ENCODE measurements at regions not wholly inside any gene's neighbourhood (a gene's known extent, or its start where the extent isn't known, plus 50 kb on each side); places are given as distances from the start of the nearest gene placed in this dataset.

- Mint-ChIP-seq H3K9me3 (no peaks in the 10 kb centered on the region), H3K27me3 (peaks cover 39 to 47% of the 10 kb centered on the region in 2 donors), H3K4me3 (no peak overlapping the region), H3K36me3 (ENCODE audit: insufficient read depth) (peaks cover 4% of the 10 kb centered on the region), H3K27ac (no peak overlapping the region), H3K4me1 (ENCODE audit: low read depth in 2 of 2) (no peaks in the 10 kb centered on the region)
- no peak for ATAC-seq (replicated peaks)
- no peak for DNase-seq
Measured at GRCh38 chr11:31936312-31936711, 125.2 kb upstream of the PAX6 start.

DNA sequence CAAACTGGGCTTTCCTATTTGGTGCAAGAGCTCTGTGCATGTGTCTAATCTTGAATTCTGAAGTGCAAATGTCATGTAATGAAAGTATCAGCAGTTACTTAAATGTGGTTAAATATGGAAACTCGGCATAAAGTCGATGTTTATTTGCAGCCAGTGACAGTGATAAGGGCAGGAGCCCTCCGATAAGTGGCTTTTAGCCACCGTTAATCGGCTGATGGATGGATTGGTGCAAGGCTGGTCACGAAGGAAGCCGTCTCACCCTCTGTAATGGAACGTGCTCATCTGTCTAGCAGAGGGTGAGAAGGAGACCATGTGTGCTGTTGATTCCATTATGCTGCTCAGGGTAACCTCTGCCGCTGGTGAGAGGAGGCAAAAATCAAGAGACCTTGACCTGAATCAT is 121.8 kb upstream of the PAX6 start:
- no peaks in the 10 kb centered on the region for H3K9me3 Mint-ChIP-seq
- no peak overlapping the region for H3K27ac Mint-ChIP-seq
- ATAC-seq (replicated peaks) (no peak), DNase-seq (no peak)
- H3K4me3 Mint-ChIP-seq = no peak overlapping the region
- H3K4me1 Mint-ChIP-seq (ENCODE audit: low read depth in 2 of 2) = no peaks in the 10 kb centered on the region
- H3K36me3 Mint-ChIP-seq (ENCODE audit: insufficient read depth) = peaks cover under 1% of the 10 kb centered on the region
- peaks cover 25 to 26% of the 10 kb centered on the region in 2 donors for H3K27me3 Mint-ChIP-seq

DNA sequence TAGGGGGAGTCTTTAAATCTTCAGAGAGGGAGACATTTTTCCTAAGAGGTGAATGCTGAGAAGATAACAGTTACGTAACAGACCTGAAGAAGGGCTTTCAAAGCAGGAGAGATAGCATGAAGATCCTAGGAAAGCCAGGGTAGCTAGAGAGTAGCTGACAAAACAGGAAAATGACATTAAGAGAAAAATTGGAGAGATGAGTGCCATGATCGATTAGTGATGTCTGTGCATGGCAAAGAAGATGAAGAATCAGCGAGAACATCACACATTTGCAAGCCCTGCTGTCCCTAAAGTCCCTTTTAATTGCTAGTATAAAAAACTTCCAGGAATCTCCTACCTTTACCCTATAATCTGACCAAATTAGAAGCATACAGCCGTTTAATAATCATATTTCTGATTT is 116.9 kb upstream of the PAX6 start:
- no peak for DNase-seq
- Mint-ChIP-seq H3K4me1 (ENCODE audit: low read depth in 2 of 2) (no peaks in the 10 kb centered on the region), H3K27me3 (peaks cover 27 to 30% of the 10 kb centered on the region in 2 donors), H3K27ac (no peak overlapping the region), H3K9me3 (no peaks in the 10 kb centered on the region), H3K36me3 (ENCODE audit: insufficient read depth) (no peaks in the 10 kb centered on the region), H3K4me3 (no peak overlapping the region)
- no peak for ATAC-seq (replicated peaks)

DNA sequence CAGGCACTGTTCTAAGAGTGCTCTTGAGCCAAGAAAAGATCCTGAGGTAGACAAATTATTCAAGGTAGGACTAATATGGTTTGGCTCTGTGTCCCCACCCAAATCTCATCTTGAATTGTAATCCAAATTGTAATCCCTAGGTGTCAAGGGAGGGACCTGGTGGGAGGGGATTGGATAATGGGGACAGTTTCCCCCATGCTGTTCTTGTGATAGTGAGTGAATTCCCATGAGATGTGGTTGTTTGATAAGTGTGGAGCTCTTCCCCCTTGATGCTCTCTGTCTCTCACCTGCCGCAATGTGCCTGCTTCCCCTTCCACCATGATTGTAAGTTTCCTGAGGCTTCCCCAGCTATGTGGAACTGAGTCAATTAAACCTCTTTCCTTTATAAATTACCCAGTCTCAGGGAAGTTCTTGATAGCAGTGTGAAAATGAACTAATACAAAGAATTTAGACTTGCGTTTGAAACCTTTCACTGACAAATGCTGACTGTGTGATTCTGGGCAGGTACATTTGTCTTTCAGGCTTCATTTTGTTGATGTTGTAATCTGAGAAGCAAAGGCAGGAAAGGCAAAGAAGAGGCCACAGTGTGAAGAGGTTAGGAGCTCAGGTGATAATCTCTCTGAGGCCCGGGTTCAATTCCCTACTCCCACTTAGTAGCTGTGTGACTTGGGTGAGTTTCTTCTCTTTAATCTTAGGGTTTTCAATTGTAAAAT is 115.8 kb upstream of the PAX6 start:
- Mint-ChIP-seq H3K27ac (no peak overlapping the region), H3K4me3 (no peak overlapping the region), H3K36me3 (ENCODE audit: insufficient read depth) (no peaks in the 10 kb centered on the region), H3K27me3 (peaks cover 27 to 38% of the 10 kb centered on the region in 2 donors), H3K4me1 (ENCODE audit: low read depth in 2 of 2) (no peaks in the 10 kb centered on the region), H3K9me3 (no peaks in the 10 kb centered on the region)
- ATAC-seq (replicated peaks) (no peak), DNase-seq (no peak)

- Mint-ChIP-seq H3K27me3 (peaks cover 29 to 42% of the 10 kb centered on the region in 2 donors), H3K4me1 (ENCODE audit: low read depth in 2 of 2) (no peaks in the 10 kb centered on the region), H3K9me3 (no peaks in the 10 kb centered on the region), H3K36me3 (ENCODE audit: insufficient read depth) (no peaks in the 10 kb centered on the region), H3K27ac (no peak overlapping the region), H3K4me3 (no peak overlapping the region)
- ATAC-seq (replicated peaks) = no peak
- no peak for DNase-seq
Measured at GRCh38 chr11:31926106-31926505, 115.0 kb upstream of the PAX6 start.

GRCh38 chr11:31922450-31922849 is 111.3 kb upstream of the PAX6 start:
- Mint-ChIP-seq H3K36me3 (ENCODE audit: insufficient read depth) (no peaks in the 10 kb centered on the region), H3K4me1 (ENCODE audit: low read depth in 2 of 2) (no peaks in the 10 kb centered on the region), H3K27me3 (peaks cover 33 to 68% of the 10 kb centered on the region in 2 donors), H3K27ac (no peak overlapping the region), H3K9me3 (peaks cover 0 to 7% of the 10 kb centered on the region in 2 donors), H3K4me3 (no peak overlapping the region)
- ATAC-seq (replicated peaks) (no peak), DNase-seq (no peak)

DNA sequence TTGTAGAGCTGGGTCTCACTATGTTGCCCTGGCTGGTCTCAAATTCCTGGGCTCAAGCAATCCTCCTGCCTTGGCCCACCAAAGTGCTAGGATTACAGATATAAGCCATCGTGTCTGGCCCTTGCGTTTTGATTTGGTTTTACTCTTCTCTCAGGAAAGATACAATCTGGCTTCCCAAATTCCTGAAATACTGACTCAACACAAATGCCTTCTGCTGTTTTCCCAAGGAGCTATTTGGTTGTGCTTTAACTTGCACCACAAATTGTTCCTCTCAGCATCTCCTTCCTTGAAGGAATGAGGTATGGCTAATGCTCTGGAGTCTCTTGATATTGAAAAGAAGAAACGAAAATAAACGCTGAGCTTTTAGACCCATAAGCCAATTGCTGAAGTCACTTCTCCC is 110.0 kb upstream of the PAX6 start:
- Mint-ChIP-seq H3K9me3 (peaks cover 0 to 7% of the 10 kb centered on the region in 2 donors), H3K27ac (no peak overlapping the region), H3K4me3 (no peak overlapping the region), H3K4me1 (ENCODE audit: low read depth in 2 of 2) (no peaks in the 10 kb centered on the region), H3K36me3 (ENCODE audit: insufficient read depth) (no peaks in the 10 kb centered on the region), H3K27me3 (peaks cover 33 to 77% of the 10 kb centered on the region in 2 donors)
- no peak for ATAC-seq (replicated peaks)
- no peak for DNase-seq

DNA sequence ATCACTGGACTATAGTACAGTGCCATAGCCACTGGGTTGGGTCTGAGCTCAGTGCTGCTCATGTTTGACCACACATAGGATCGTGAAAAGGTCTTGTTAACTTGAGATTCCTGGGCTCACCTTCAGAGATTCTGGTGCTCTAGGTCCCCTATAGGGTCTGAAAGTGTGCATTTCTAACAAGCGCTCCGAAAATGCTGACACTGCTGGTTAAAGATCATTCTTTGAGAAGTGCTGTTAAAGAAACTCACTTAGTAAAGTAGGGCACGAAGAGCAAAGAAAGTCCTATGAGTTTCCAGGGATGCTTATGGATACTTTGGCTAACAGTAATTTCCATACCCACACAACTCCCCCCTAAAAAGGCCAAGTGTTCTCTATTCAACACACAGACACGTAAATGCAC is 108.1 kb upstream of the PAX6 start:
- no peaks in the 10 kb centered on the region for H3K4me1 Mint-ChIP-seq (ENCODE audit: low read depth in 2 of 2)
- no peak for ATAC-seq (replicated peaks)
- peaks cover 0 to 7% of the 10 kb centered on the region in 2 donors for H3K9me3 Mint-ChIP-seq
- H3K36me3 Mint-ChIP-seq (ENCODE audit: insufficient read depth) = no peaks in the 10 kb centered on the region
- DNase-seq = no peak
- H3K4me3 Mint-ChIP-seq = no peak overlapping the region
- peaks cover 25 to 87% of the 10 kb centered on the region in 2 donors for H3K27me3 Mint-ChIP-seq
- H3K27ac Mint-ChIP-seq = no peak overlapping the region

DNA sequence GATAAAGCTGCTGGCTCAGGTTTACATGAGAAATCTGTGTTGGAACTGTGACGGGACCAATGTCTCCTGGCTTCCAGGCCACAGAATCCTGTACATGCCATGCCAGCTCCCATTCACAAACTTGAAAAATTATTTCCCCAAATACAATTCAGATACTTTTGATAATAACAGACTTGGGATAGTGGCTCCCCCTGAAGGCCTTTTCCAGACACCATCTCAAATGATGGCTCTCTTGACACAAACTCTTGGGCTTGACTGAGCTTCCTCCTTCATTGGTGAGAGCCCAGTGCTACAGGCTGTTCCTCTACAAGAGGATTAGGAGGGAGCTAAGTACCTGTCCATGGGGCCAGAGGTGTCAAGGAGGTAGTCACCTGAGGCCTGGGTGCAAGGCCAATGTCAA is 104.7 kb upstream of the PAX6 start:
- Mint-ChIP-seq H3K9me3 (peaks cover 0 to 7% of the 10 kb centered on the region in 2 donors), H3K36me3 (ENCODE audit: insufficient read depth) (no peaks in the 10 kb centered on the region), H3K27ac (no peak overlapping the region), H3K4me1 (ENCODE audit: low read depth in 2 of 2) (no peaks in the 10 kb centered on the region), H3K4me3 (no peak overlapping the region), H3K27me3 (peaks cover 13 to 62% of the 10 kb centered on the region in 2 donors)
- ATAC-seq (replicated peaks) = no peak
- DNase-seq = no peak

- Mint-ChIP-seq H3K4me3 (no peak overlapping the region), H3K9me3 (peaks cover 0 to 6% of the 10 kb centered on the region in 2 donors), H3K27ac (no peak overlapping the region), H3K27me3 (peaks cover 8 to 44% of the 10 kb centered on the region in 2 donors), H3K36me3 (ENCODE audit: insufficient read depth) (no peaks in the 10 kb centered on the region), H3K4me1 (ENCODE audit: low read depth in 2 of 2) (no peaks in the 10 kb centered on the region)
- DNase-seq (no peak), ATAC-seq (replicated peaks) (no peak)
Measured at GRCh38 chr11:31913985-31914384, 102.9 kb upstream of the PAX6 start.

- ATAC-seq (replicated peaks) = no peak
- H3K4me1 Mint-ChIP-seq (ENCODE audit: low read depth in 2 of 2) = no peaks in the 10 kb centered on the region
- DNase-seq = no peak
Measured at GRCh38 chr11:31912808-31913207, 101.7 kb upstream of the PAX6 start.

GRCh38 chr11:31910950-31911576 is 99.9 kb upstream of the PAX6 start:
- DNase-seq (no peak), ATAC-seq (replicated peaks) (no peak)
- Mint-ChIP-seq H3K9me3 (no peaks in the 10 kb centered on the region), H3K36me3 (ENCODE audit: insufficient read depth) (no peaks in the 10 kb centered on the region), H3K27ac (no peak overlapping the region), H3K4me3 (no peak overlapping the region), H3K4me1 (ENCODE audit: low read depth in 2 of 2) (no peaks in the 10 kb centered on the region), H3K27me3 (peaks cover 29 to 35% of the 10 kb centered on the region in 2 donors)

More at GRCh38 chr11:31912808-31913207, 101.7 kb upstream of the PAX6 start:
- Mint-ChIP-seq H3K9me3 (no peaks in the 10 kb centered on the region), H3K36me3 (ENCODE audit: insufficient read depth) (no peaks in the 10 kb centered on the region), H3K27ac (no peak overlapping the region), H3K4me3 (no peak overlapping the region), H3K27me3 (peaks cover 13 to 40% of the 10 kb centered on the region in 2 donors)

GRCh38 chr11:31903225-31904074 is 92.3 kb upstream of the PAX6 start:
- Mint-ChIP-seq H3K27ac (no peak overlapping the region), H3K27me3 (peaks cover 47 to 52% of the 10 kb centered on the region in 2 donors), H3K9me3 (peaks cover 3 to 8% of the 10 kb centered on the region in 2 donors), H3K4me3 (no peak overlapping the region), H3K36me3 (ENCODE audit: insufficient read depth) (no peaks in the 10 kb centered on the region), H3K4me1 (ENCODE audit: low read depth in 2 of 2) (no peaks in the 10 kb centered on the region)
- ATAC-seq (replicated peaks) = no peak
- no peak for DNase-seq
